ENCODE measurements at regions not wholly inside any gene's neighbourhood (a gene's known extent, or its start where the extent isn't known, plus 50 kb on each side); places are given as distances from the start of the nearest gene placed in this dataset.

DNA sequence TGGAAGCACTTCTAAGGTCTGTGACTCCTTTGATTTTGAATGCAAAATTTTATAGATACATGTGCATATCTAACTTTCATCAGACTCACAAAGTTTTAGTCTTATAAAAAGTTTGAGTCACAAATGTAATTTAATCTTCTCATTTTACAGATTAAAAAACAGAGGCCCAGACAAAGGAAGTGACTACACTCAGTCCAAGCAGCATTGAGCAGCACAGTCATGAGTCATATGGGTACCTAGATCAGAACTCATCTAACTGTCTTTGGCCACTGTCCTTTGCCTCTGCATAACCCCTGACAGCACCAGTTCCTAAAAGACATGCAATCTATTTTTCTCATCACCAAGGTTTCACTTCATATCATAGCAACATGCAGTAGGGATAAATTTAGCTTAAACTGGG lies 210.7 kb upstream of the KCNH8 start:
- H3K27me3 ChIP-seq (ENCODE audit: control insufficient read depth in 3 of 3, insufficient read depth in 3 of 3, low read depth in 1 of 3, low read length in 3 of 3), result no peaks in the 10 kb centered on the region
- no peak overlapping the region for H2BK12ac ChIP-seq (ENCODE audit: low read length)
- H2BK15ac ChIP-seq (ENCODE audit: low read length), result no peak overlapping the region
- no peak overlapping the region for H3K4me2 ChIP-seq (ENCODE audit: insufficient read depth, low read length, poor library complexity, severe bottlenecking)
- H3K4ac ChIP-seq (ENCODE audit: low read length), result no peak overlapping the region
- H3K9ac ChIP-seq (ENCODE audit: low read depth, low read length, poor library complexity), result no peak overlapping the region
- H2AK5ac ChIP-seq (ENCODE audit: low read depth, low read length), result no peak overlapping the region
- H3K18ac ChIP-seq (ENCODE audit: low read length), result no peak overlapping the region
- no peak overlapping the region for H3K23ac ChIP-seq (ENCODE audit: low read depth, low read length, poor library complexity)
- H3K36me3 ChIP-seq (replicated peaks in 1 of 2; ENCODE audit: control insufficient read depth in 2 of 2, insufficient read depth in 2 of 2, low read length in 2 of 2), result no peaks in the 10 kb centered on the region
- no peak overlapping the region for H2AFZ ChIP-seq (ENCODE audit: low read length)
- H3K79me1 ChIP-seq (ENCODE audit: low read depth, low read length), result no peaks in the 10 kb centered on the region
- H2BK120ac ChIP-seq (ENCODE audit: low read depth, low read length), result no peak overlapping the region
- H4K91ac ChIP-seq (ENCODE audit: low read depth, low read length, poor library complexity), result no peak overlapping the region
- H3K14ac ChIP-seq (ENCODE audit: low read length), result no peak overlapping the region
- H4K8ac ChIP-seq (ENCODE audit: low read depth, low read length), result no peak overlapping the region
- no peaks in the 10 kb centered on the region for H3K4me1 ChIP-seq (ENCODE audit: control insufficient read depth in 2 of 2, insufficient read depth in 1 of 2, low read depth in 1 of 2, low read length in 2 of 2)
- no peak overlapping the region for H3K27ac ChIP-seq (replicated peaks; ENCODE audit: low read length)
- DNase-seq (ENCODE audit: low spot score), result no peak
- H3K4me3 ChIP-seq (ENCODE audit: low read length in 2 of 2), result no peak overlapping the region
- H3K9me3 ChIP-seq (replicated peaks in 1 of 2; ENCODE audit: control insufficient read depth in 2 of 2, insufficient read depth in 1 of 2, low read depth in 1 of 2, low read length in 2 of 2), result no peaks in the 10 kb centered on the region
- no peak overlapping the region for H2BK5ac ChIP-seq (ENCODE audit: low read length)

DNA sequence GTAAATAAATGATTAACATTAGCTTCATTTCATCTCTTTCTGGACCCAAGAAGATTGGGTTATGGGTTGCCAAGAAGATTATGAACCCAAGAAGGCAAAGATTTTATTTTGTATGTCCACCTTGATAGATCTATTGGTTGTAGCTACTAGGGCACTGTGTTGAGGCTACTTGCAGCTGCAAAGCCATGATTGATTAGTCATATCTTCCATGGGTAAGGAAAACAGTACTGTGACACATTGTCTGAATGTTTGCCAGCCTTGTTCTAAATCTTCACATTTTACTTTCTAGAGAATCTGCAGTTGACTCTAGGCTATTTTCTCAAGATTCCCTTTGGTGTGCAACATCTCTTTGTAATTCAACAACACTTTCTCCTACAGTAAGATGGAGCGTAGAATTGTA lies 229.2 kb upstream of the KCNH8 start:
- Histone ChIP-seq H3K9ac (ENCODE audit: low read depth, low read length, poor library complexity) (no peak overlapping the region), H3K4me3 (ENCODE audit: low read length in 2 of 2) (no peak overlapping the region), H4K91ac (ENCODE audit: low read depth, low read length, poor library complexity) (no peak overlapping the region), H3K4me1 (ENCODE audit: control insufficient read depth in 2 of 2, insufficient read depth in 1 of 2, low read depth in 1 of 2, low read length in 2 of 2) (no peaks in the 10 kb centered on the region), H3K27ac (replicated peaks; ENCODE audit: low read length) (no peak overlapping the region), H2AK5ac (ENCODE audit: low read depth, low read length) (no peak overlapping the region), H3K36me3 (replicated peaks in 1 of 2; ENCODE audit: control insufficient read depth in 2 of 2, insufficient read depth in 2 of 2, low read length in 2 of 2) (no peaks in the 10 kb centered on the region), H2BK12ac (ENCODE audit: low read length) (no peak overlapping the region), H2BK15ac (ENCODE audit: low read length) (no peak overlapping the region), H2AFZ (ENCODE audit: low read length) (no peak overlapping the region), H3K18ac (ENCODE audit: low read length) (no peak overlapping the region), H3K23ac (ENCODE audit: low read depth, low read length, poor library complexity) (no peak overlapping the region), H3K9me3 (replicated peaks in 1 of 2; ENCODE audit: control insufficient read depth in 2 of 2, insufficient read depth in 1 of 2, low read depth in 1 of 2, low read length in 2 of 2) (no peaks in the 10 kb centered on the region), H3K14ac (ENCODE audit: low read length) (no peak overlapping the region), H3K4ac (ENCODE audit: low read length) (no peak overlapping the region), H3K79me1 (ENCODE audit: low read depth, low read length) (no peaks in the 10 kb centered on the region), H3K27me3 (ENCODE audit: control insufficient read depth in 3 of 3, insufficient read depth in 3 of 3, low read depth in 1 of 3, low read length in 3 of 3) (no peaks in the 10 kb centered on the region), H2BK120ac (ENCODE audit: low read depth, low read length) (no peak overlapping the region), H4K8ac (ENCODE audit: low read depth, low read length) (no peak overlapping the region), H2BK5ac (ENCODE audit: low read length) (no peak overlapping the region), H3K4me2 (ENCODE audit: insufficient read depth, low read length, poor library complexity, severe bottlenecking) (no peak overlapping the region)
- no CpG with 5 or more reads among the region's 1 CpG for WGBS, 2 donors (ENCODE audit: extremely low coverage in 2 of 2, insufficient read length in 2 of 2, insufficient replicate concordance in 1 of 2)
- no peak for DNase-seq (ENCODE audit: low spot score)

DNA sequence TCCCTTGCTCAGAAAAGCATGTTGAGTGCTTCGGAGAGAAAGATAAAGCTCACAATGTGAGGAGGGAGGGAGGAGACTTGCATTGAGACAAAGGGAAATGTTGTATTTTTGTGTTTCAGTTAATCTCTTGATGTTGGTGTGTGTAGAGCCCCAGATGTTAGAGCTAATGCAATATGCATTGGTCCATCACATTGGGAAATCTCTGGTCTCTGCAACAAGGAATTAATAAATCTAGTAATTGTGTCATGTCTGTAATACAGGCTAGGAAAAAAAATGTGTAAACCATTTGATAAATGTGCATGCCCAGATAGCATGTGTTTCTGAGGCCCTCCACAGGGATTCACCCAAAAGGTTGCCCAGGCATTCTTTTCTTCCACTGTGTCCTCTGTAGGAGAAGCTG lies 230.4 kb upstream of the KCNH8 start:
- Histone ChIP-seq H2BK15ac (ENCODE audit: low read length) (no peak overlapping the region), H3K27ac (replicated peaks; ENCODE audit: low read length) (no peak overlapping the region), H3K27me3 (ENCODE audit: control insufficient read depth in 3 of 3, insufficient read depth in 3 of 3, low read depth in 1 of 3, low read length in 3 of 3) (no peaks in the 10 kb centered on the region), H3K4me1 (ENCODE audit: control insufficient read depth in 2 of 2, insufficient read depth in 1 of 2, low read depth in 1 of 2, low read length in 2 of 2) (no peaks in the 10 kb centered on the region), H2AFZ (ENCODE audit: low read length) (no peak overlapping the region), H3K18ac (ENCODE audit: low read length) (no peak overlapping the region), H2BK5ac (ENCODE audit: low read length) (no peak overlapping the region), H3K9me3 (replicated peaks in 1 of 2; ENCODE audit: control insufficient read depth in 2 of 2, insufficient read depth in 1 of 2, low read depth in 1 of 2, low read length in 2 of 2) (no peaks in the 10 kb centered on the region), H3K4me2 (ENCODE audit: insufficient read depth, low read length, poor library complexity, severe bottlenecking) (no peak overlapping the region), H2BK12ac (ENCODE audit: low read length) (no peak overlapping the region), H3K23ac (ENCODE audit: low read depth, low read length, poor library complexity) (no peak overlapping the region), H3K4ac (ENCODE audit: low read length) (no peak overlapping the region), H3K79me1 (ENCODE audit: low read depth, low read length) (no peaks in the 10 kb centered on the region), H2BK120ac (ENCODE audit: low read depth, low read length) (no peak overlapping the region), H4K91ac (ENCODE audit: low read depth, low read length, poor library complexity) (no peak overlapping the region), H3K14ac (ENCODE audit: low read length) (no peak overlapping the region), H2AK5ac (ENCODE audit: low read depth, low read length) (no peak overlapping the region), H3K4me3 (ENCODE audit: low read length in 2 of 2) (no peak overlapping the region), H4K8ac (ENCODE audit: low read depth, low read length) (no peak overlapping the region), H3K36me3 (replicated peaks in 1 of 2; ENCODE audit: control insufficient read depth in 2 of 2, insufficient read depth in 2 of 2, low read length in 2 of 2) (no peaks in the 10 kb centered on the region), H3K9ac (ENCODE audit: low read depth, low read length, poor library complexity) (no peak overlapping the region)
- DNase-seq (ENCODE audit: low spot score), result no peak
- no CpG with 5 or more reads among the region's 1 CpG for WGBS, 2 donors (ENCODE audit: extremely low coverage in 2 of 2, insufficient read length in 2 of 2, insufficient replicate concordance in 1 of 2)

DNA sequence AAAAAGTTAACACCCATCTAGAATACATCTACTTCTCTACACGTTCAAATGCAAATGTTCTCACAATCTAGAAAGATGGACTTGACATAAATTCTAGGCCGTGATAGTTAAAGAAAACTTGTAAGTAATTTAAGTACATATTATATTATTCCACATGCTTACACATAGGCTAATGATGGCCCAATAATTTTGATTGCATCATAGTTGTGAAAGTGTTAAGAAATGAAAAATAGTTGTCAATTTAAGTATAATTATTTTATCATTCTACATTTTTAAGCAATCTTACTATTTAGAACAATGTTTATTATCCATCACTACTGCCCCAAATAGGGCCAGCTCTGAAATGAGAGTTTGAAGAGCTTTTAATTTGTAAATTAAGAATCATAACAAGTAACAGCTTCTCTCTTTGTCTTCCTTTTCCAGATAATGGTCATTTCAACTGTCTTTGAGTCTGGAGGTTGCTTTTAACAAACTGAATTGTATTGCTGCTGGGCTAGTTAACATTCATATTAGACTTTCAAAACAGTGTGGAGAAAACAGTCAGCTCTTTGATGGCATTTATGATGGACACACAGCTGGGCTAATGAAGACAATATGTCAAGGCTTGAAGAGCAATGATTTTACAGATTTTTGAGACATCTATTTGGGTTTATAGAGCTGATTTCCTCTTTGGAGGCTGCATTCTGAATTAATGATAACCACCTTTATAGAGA lies 246.1 kb upstream of the KCNH8 start:
- Histone ChIP-seq H2BK5ac (ENCODE audit: low read length) (no peak overlapping the region), H4K91ac (ENCODE audit: low read depth, low read length, poor library complexity) (no peak overlapping the region), H3K27ac (replicated peaks; ENCODE audit: low read length) (no peak overlapping the region), H2BK120ac (ENCODE audit: low read depth, low read length) (no peak overlapping the region), H2AK5ac (ENCODE audit: low read depth, low read length) (no peak overlapping the region), H3K4me3 (ENCODE audit: low read length in 2 of 2) (no peak overlapping the region), H3K4me1 (ENCODE audit: control insufficient read depth in 2 of 2, insufficient read depth in 1 of 2, low read depth in 1 of 2, low read length in 2 of 2) (peaks cover 0 to 1% of the 10 kb centered on the region in 2 donors), H2BK15ac (ENCODE audit: low read length) (no peak overlapping the region), H3K79me1 (ENCODE audit: low read depth, low read length) (no peaks in the 10 kb centered on the region), H3K18ac (ENCODE audit: low read length) (no peak overlapping the region), H3K9me3 (replicated peaks in 1 of 2; ENCODE audit: control insufficient read depth in 2 of 2, insufficient read depth in 1 of 2, low read depth in 1 of 2, low read length in 2 of 2) (no peaks in the 10 kb centered on the region), H4K8ac (ENCODE audit: low read depth, low read length) (no peak overlapping the region), H3K36me3 (replicated peaks in 1 of 2; ENCODE audit: control insufficient read depth in 2 of 2, insufficient read depth in 2 of 2, low read length in 2 of 2) (no peaks in the 10 kb centered on the region), H3K14ac (ENCODE audit: low read length) (no peak overlapping the region), H3K9ac (ENCODE audit: low read depth, low read length, poor library complexity) (no peak overlapping the region), H3K27me3 (ENCODE audit: control insufficient read depth in 3 of 3, insufficient read depth in 3 of 3, low read depth in 1 of 3, low read length in 3 of 3) (no peaks in the 10 kb centered on the region), H3K4ac (ENCODE audit: low read length) (no peak overlapping the region), H3K23ac (ENCODE audit: low read depth, low read length, poor library complexity) (no peak overlapping the region), H3K4me2 (ENCODE audit: insufficient read depth, low read length, poor library complexity, severe bottlenecking) (no peak overlapping the region), H2BK12ac (ENCODE audit: low read length) (no peak overlapping the region), H2AFZ (ENCODE audit: low read length) (no peak overlapping the region)
- no peak for DNase-seq (ENCODE audit: low spot score)
- no CpG with 5 or more reads among the region's 2 CpGs for WGBS, 2 donors (ENCODE audit: extremely low coverage in 2 of 2, insufficient read length in 2 of 2, insufficient replicate concordance in 1 of 2)

All from neuronal stem cell (in vitro differentiated cells).